HFFc6 (cell line): ENCODE measurements at regions not wholly inside any gene's neighbourhood (a gene's known extent, or its start where the extent isn't known, plus 50 kb on each side); places are given as distances from the start of the nearest gene placed in this dataset.

Experiments
- DNase-seq: peaks from one replicate; pipeline ENCODE4 v3.0.0-alpha.2; 2018
- H3K27ac Mint-ChIP-seq: 2 replicates; pipeline ENCODE4 v1.8.0; 2020; ENCODE audit warnings: mild to moderate bottlenecking, mixed read lengths
- H3K27me3 Mint-ChIP-seq: 2 replicates; pipeline ENCODE4 v1.8.0; 2021; ENCODE audit warnings: mild to moderate bottlenecking, moderate library complexity, mixed read lengths; ENCODE audit not compliant: insufficient read depth
- H3K36me3 Mint-ChIP-seq: 2 replicates; pipeline ENCODE4 v1.8.0; 2021; ENCODE audit warnings: low read depth, mixed read lengths
- H3K4me1 Mint-ChIP-seq: 2 replicates; pipeline ENCODE4 v1.8.0; 2020; ENCODE audit warnings: low read depth, mixed read lengths
- H3K4me3 Mint-ChIP-seq: 2 replicates; pipeline ENCODE4 v1.8.0; 2020; ENCODE audit warnings: mild to moderate bottlenecking, moderate library complexity, mixed read lengths
- H3K9me3 Mint-ChIP-seq: 2 replicates; pipeline ENCODE4 v1.8.0; 2020; ENCODE audit warnings: mild to moderate bottlenecking, mixed read lengths
- CTCF ChIP-seq: fragments of 200-600 bp; sonication (generic); IDR thresholded peaks from 2 replicates; pipeline ENCODE4 v1.5.0; 2021; ENCODE audit warnings: antibody characterized with exemption, mild to moderate bottlenecking

DNA sequence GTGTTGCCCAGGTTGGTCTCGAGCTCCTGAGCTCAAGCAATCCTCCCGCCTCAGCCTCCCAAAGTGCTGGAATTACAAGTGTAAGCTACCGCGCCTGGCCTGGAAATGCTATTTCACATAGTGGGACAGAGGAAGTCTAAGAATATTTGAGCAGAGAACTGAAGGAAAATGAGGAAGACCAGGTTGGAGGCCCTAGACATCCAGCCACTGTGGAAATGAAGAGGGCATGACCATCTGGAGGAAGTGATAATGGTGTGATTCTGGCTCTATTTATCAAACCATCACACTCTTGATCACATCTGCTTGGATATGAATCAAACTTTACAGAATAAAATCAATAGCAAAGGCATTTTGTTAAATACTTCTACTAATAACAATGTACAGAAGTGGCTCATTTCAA is 65.9 kb upstream of the ARHGEF3 start:
- H3K9me3 Mint-ChIP-seq = no peaks in the 10 kb centered on the region
- no peak for TF ChIP-seq CTCF
- H3K36me3 Mint-ChIP-seq = no peaks in the 10 kb centered on the region
- 0 out of 2 replicates have a peak, but pooled peaks cover 4% of the 10 kb centered on the region for H3K27me3 Mint-ChIP-seq
- H3K27ac Mint-ChIP-seq = no peak overlapping the region
- no peak for DNase-seq
- H3K4me3 Mint-ChIP-seq = no peak overlapping the region
- H3K4me1 Mint-ChIP-seq = peaks cover 24% of the 10 kb centered on the region

GRCh38 chr3:56864918-56865524 is 63.3 kb upstream of the ARHGEF3 start:
- DNase-seq = no peak
- H3K27me3 Mint-ChIP-seq = peaks cover 5% of the 10 kb centered on the region
- H3K27ac Mint-ChIP-seq = no peak overlapping the region
- peaks cover 28% of the 10 kb centered on the region for H3K4me1 Mint-ChIP-seq
- no peaks in the 10 kb centered on the region for H3K36me3 Mint-ChIP-seq
- no peaks in the 10 kb centered on the region for H3K9me3 Mint-ChIP-seq
- TF ChIP-seq CTCF = no peak
- H3K4me3 Mint-ChIP-seq = no peak overlapping the region

- H3K36me3 Mint-ChIP-seq = no peaks in the 10 kb centered on the region
- peaks cover 5% of the 10 kb centered on the region for H3K27me3 Mint-ChIP-seq
- DNase-seq = no peak
- no peak overlapping the region for H3K4me3 Mint-ChIP-seq
- H3K4me1 Mint-ChIP-seq = peaks cover 22% of the 10 kb centered on the region
- TF ChIP-seq CTCF = no peak
- H3K9me3 Mint-ChIP-seq = no peaks in the 10 kb centered on the region
- no peak overlapping the region for H3K27ac Mint-ChIP-seq
These were observed 62.3 kb upstream of the ARHGEF3 start for GRCh38 chr3:56864090-56864489.

DNA sequence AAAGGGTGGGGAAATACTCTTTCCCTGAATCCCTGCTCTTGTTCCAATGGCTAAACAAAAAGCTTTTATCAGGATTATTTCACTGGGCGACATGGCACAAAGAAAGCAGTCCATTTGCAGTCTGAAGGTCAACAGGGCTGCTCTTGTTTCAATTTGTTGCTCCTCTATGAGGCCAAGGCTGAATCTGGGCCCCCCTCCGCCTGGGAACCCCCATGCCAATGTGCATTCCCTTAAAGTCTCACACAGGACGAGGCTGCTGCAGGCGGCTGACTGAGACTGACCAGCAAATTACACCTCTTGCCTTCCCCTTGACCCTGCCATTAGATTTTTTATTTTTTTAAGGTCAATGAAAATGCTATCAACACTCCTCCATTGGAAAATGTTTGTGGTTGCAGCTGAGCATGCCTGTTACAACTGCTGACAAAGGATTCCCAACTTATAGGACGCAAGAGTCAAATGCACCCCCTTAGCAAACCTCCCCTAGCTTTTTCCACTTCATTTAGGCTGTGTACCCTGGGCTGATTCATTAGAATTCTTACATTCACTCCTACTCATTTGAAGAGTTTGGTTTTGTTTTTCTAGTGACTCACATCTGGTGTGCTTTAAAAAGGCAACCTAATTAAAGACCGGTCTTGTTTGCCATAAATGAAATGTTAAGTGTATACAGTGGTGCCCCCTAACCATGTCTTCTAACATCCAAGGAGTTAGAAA is 60.8 kb upstream of the ARHGEF3 start:
- Mint-ChIP-seq H3K4me3 (peak overlapping the region; percentile 43; the same call in 1 of the 2 replicates), H3K36me3 (no peaks in the 10 kb centered on the region), H3K9me3 (no peaks in the 10 kb centered on the region), H3K4me1 (peaks cover 17% of the 10 kb centered on the region), H3K27me3 (peaks cover 7% of the 10 kb centered on the region), H3K27ac (peak overlapping the region; percentile 25; the same call in 1 of the 2 replicates)
- no peak for TF ChIP-seq CTCF
- DNase-seq = peak; percentile 74

DNA sequence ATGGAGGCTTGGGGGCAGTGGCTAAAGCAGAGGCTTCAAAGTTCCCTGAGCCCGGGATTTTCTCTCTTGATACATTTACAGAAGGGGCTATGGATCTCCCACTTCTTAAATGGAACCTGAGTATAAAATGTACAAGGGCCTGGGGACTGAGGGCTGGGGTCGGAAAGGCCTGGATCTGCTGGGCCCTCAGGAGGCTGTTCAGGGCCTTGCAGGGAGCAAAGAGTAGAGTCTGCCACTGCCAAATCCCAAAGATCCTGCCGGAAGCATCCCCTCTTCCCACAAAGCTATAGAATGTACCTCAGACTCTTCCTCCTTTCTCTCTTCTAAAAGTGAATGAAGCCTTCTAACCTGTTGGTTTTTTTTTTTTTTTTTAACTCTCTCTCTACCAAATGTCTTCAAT is 59.8 kb upstream of the ARHGEF3 start:
- peaks cover 26% of the 10 kb centered on the region for H3K4me1 Mint-ChIP-seq
- no peaks in the 10 kb centered on the region for H3K9me3 Mint-ChIP-seq
- H3K4me3 Mint-ChIP-seq = no peak overlapping the region
- no peak for TF ChIP-seq CTCF
- no peak for DNase-seq
- no peak overlapping the region for H3K27ac Mint-ChIP-seq
- no peaks in the 10 kb centered on the region; the same call in 1 of the 2 replicates for H3K36me3 Mint-ChIP-seq
- peaks cover 7% of the 10 kb centered on the region for H3K27me3 Mint-ChIP-seq
